ENCODE measurements at regions not wholly inside any gene's neighbourhood (a gene's known extent, or its start where the extent isn't known, plus 50 kb on each side); places are given as distances from the start of the nearest gene placed in this dataset.

GRCh38 chr18:3329471-3329870, 67.5 kb downstream of the MYL12B start:
- no peaks in the 10 kb centered on the region for H3K79me2 ChIP-seq (ENCODE audit: control insufficient read depth, insufficient read depth, low read length)
- TF ChIP-seq JUN (IDR thresholded peaks at IDR 0.05; ENCODE audit: borderline replicate concordance, insufficient read depth, insufficient read length, low read depth) (no peak), EZH2 (IDR thresholded peaks at IDR 0.05; ENCODE audit: borderline replicate concordance, low read depth, low read length, severe bottlenecking) (no peak)
- H3K9me3 ChIP-seq (replicated peaks; ENCODE audit: control insufficient read depth, insufficient read depth, low read length): no peaks in the 10 kb centered on the region
- no peaks in the 10 kb centered on the region for H4K20me1 ChIP-seq (replicated peaks; ENCODE audit: control insufficient read depth, extremely low read depth, insufficient read depth, low read length)
- peaks cover 0 to 1% of the 10 kb centered on the region in 2 experiments for H3K27me3 ChIP-seq (ENCODE audit: control insufficient read depth in 2 of 2, insufficient read depth in 2 of 2, low read length in 2 of 2)
- no peak overlapping the region for H3K4me3 ChIP-seq (replicated peaks in 1 of 3; ENCODE audit: insufficient read depth in 1 of 3, low read depth in 1 of 3, low read length in 3 of 3)
- ChIA-PET POLR2A (no interaction called here), CTCF (interaction anchor here (1.3 kb wide), 1 partner anchor 8 kb away, joined by 3 read pairs; no protein-coding TSS in a partner anchor)
- no peak overlapping the region for H3K4me2 ChIP-seq (ENCODE audit: insufficient read depth, low read length)
- no peaks in the 10 kb centered on the region for H3K9me1 ChIP-seq (replicated peaks; ENCODE audit: control insufficient read depth, extremely low read depth, insufficient read depth, low read length)
- no TSS peak for BruUV-seq (replicated peaks)
- no peak overlapping the region for H3K27ac ChIP-seq (ENCODE audit: insufficient read depth, low read depth, low read length)
- FAIRE-seq (no peak), DNase-seq (ENCODE audit: low read depth, low spot score) (no peak)
- H2AFZ ChIP-seq (ENCODE audit: low read depth, low read length): no peak overlapping the region
- H3K9ac ChIP-seq (replicated peaks; ENCODE audit: extremely low read depth, insufficient read depth, low read length): no peak overlapping the region
- dilution Hi-C loops (cut with MboI; ENCODE audit: extremely low pct_ligation_motif_present, low sequenced_read_pairs): no loop called here
- no peaks in the 10 kb centered on the region for H3K4me1 ChIP-seq (ENCODE audit: control insufficient read depth, extremely low read depth, insufficient read depth, low read length)
- no peaks in the 10 kb centered on the region for H3K36me3 ChIP-seq (ENCODE audit: control insufficient read depth in 2 of 2, extremely low read depth in 1 of 2, insufficient read depth in 2 of 2, low read length in 2 of 2)
- intact Hi-C loops (cut with micrococcal nuclease): no loop called here

- no peaks in the 10 kb centered on the region for H3K4me1 ChIP-seq (ENCODE audit: control insufficient read depth, extremely low read depth, insufficient read depth, low read length)
- FAIRE-seq: no peak
- POLR2A ChIA-PET: no interaction called here
- H3K4me2 ChIP-seq (ENCODE audit: insufficient read depth, low read length): no peak overlapping the region
- intact Hi-C loops (cut with micrococcal nuclease) (no loop called here), dilution Hi-C loops (cut with MboI; ENCODE audit: extremely low pct_ligation_motif_present, low sequenced_read_pairs) (no loop called here)
- no peak overlapping the region for H2AFZ ChIP-seq (ENCODE audit: low read depth, low read length)
- BruUV-seq (replicated peaks): no TSS peak
- CTCF ChIA-PET: no interaction called here
- H3K9me3 ChIP-seq (replicated peaks; ENCODE audit: control insufficient read depth, insufficient read depth, low read length): no peaks in the 10 kb centered on the region
- no peak for DNase-seq (ENCODE audit: low read depth, low spot score)
- no peaks in the 10 kb centered on the region for H3K36me3 ChIP-seq (ENCODE audit: control insufficient read depth in 2 of 2, extremely low read depth in 1 of 2, insufficient read depth in 2 of 2, low read length in 2 of 2)
- H3K27me3 ChIP-seq (ENCODE audit: control insufficient read depth in 2 of 2, insufficient read depth in 2 of 2, low read length in 2 of 2): peaks cover 0 to 1% of the 10 kb centered on the region in 2 experiments
- H3K9me1 ChIP-seq (replicated peaks; ENCODE audit: control insufficient read depth, extremely low read depth, insufficient read depth, low read length): no peaks in the 10 kb centered on the region
- no peak overlapping the region for H3K9ac ChIP-seq (replicated peaks; ENCODE audit: extremely low read depth, insufficient read depth, low read length)
- no peak overlapping the region for H3K27ac ChIP-seq (ENCODE audit: insufficient read depth, low read depth, low read length)
- TF ChIP-seq MYC (IDR thresholded peaks at IDR 0.05; ENCODE audit: low read depth, low read length) (no peak), FOS (IDR thresholded peaks at IDR 0.05; ENCODE audit: borderline replicate concordance, insufficient read depth, low read length) (no peak), GATA2 (IDR thresholded peaks at IDR 0.05; ENCODE audit: insufficient read depth, insufficient read length, low read depth, low read length) (no peak), POLR2A (IDR thresholded peaks at IDR 0.05; ENCODE audit: low read depth, low read length) (no peak), POLR2AphosphoS5 (IDR thresholded peaks at IDR 0.05; ENCODE audit: insufficient read depth, low read depth, low read length) (no peak), MAX (IDR thresholded peaks at IDR 0.05; ENCODE audit: insufficient read depth, insufficient read length) (no peak), CTCF (IDR thresholded peaks at IDR 0.05; ENCODE audit: extremely low read depth in 1 of 2, insufficient read depth in 1 of 2, low read depth in 1 of 2, low read length in 2 of 2) (no peak), EZH2 (IDR thresholded peaks at IDR 0.05; ENCODE audit: borderline replicate concordance, low read depth, low read length, severe bottlenecking) (no peak)
- no peaks in the 10 kb centered on the region for H3K79me2 ChIP-seq (ENCODE audit: control insufficient read depth, insufficient read depth, low read length)
- H3K4me3 ChIP-seq (replicated peaks in 1 of 3; ENCODE audit: insufficient read depth in 1 of 3, low read depth in 1 of 3, low read length in 3 of 3): no peak overlapping the region
- H4K20me1 ChIP-seq (replicated peaks; ENCODE audit: control insufficient read depth, extremely low read depth, insufficient read depth, low read length): no peaks in the 10 kb centered on the region
Observed at GRCh38 chr18:3329872-3330271, 67.9 kb downstream of the MYL12B start.
